ENCODE measurements at regions not wholly inside any gene's neighbourhood (a gene's known extent, or its start where the extent isn't known, plus 50 kb on each side); places are given as distances from the start of the nearest gene placed in this dataset.

DNA sequence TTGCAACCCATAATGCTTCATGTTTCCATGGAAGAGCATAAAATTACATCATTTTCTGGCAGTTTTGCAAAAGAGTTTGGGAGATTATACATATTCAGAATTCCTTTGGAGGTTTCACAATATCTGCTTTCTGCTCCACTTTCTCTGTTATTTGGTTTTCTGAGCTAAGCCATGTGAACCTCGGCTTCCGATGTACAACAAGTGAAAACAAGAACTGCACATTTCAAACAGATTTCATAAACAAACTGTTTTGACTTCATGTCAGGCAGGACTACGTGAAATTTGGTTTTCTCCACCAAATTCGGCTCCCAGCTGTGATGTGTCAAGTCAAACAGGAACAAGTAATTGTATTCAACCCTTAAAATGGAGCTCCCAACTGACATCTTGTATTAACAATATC, 609.8 kb downstream of the IRX1 start:
- TF ChIP-seq, protein P1, sequence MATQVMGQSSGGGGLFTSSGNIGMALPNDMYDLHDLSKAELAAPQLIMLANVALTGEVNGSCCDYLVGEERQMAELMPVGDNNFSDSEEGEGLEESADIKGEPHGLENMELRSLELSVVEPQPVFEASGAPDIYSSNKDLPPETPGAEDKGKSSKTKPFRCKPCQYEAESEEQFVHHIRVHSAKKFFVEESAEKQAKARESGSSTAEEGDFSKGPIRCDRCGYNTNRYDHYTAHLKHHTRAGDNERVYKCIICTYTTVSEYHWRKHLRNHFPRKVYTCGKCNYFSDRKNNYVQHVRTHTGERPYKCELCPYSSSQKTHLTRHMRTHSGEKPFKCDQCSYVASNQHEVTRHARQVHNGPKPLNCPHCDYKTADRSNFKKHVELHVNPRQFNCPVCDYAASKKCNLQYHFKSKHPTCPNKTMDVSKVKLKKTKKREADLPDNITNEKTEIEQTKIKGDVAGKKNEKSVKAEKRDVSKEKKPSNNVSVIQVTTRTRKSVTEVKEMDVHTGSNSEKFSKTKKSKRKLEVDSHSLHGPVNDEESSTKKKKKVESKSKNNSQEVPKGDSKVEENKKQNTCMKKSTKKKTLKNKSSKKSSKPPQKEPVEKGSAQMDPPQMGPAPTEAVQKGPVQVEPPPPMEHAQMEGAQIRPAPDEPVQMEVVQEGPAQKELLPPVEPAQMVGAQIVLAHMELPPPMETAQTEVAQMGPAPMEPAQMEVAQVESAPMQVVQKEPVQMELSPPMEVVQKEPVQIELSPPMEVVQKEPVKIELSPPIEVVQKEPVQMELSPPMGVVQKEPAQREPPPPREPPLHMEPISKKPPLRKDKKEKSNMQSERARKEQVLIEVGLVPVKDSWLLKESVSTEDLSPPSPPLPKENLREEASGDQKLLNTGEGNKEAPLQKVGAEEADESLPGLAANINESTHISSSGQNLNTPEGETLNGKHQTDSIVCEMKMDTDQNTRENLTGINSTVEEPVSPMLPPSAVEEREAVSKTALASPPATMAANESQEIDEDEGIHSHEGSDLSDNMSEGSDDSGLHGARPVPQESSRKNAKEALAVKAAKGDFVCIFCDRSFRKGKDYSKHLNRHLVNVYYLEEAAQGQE (IDR thresholded peaks at IDR 0.05; ENCODE audit: low read depth) = no peak
- TF ChIP-seq RAD21 (IDR thresholded peaks at IDR 0.05; ENCODE audit: low read depth) (no peak), CREB1 (IDR thresholded peaks at IDR 0.05; ENCODE audit: low read depth) (no peak), YY1 (IDR thresholded peaks at IDR 0.05; ENCODE audit: low read depth) (no peak), ZBTB7A (IDR thresholded peaks at IDR 0.05; ENCODE audit: low read depth) (no peak), TAF1 (IDR thresholded peaks at IDR 0.05; ENCODE audit: low read depth) (no peak), TEAD4 (IDR thresholded peaks at IDR 0.05) (no peak), NFIC (IDR thresholded peaks at IDR 0.05) (no peak), TCF12 (IDR thresholded peaks at IDR 0.05; ENCODE audit: low read depth) (no peak), FOXM1 (IDR thresholded peaks at IDR 0.05; ENCODE audit: borderline replicate concordance, low read depth) (no peak), CEBPB (IDR thresholded peaks at IDR 0.05) (no peak), EGR1 (IDR thresholded peaks at IDR 0.05) (no peak), EP300 (IDR thresholded peaks at IDR 0.05; ENCODE audit: borderline replicate concordance) (no peak)
- TF ChIP-seq, protein P2, sequence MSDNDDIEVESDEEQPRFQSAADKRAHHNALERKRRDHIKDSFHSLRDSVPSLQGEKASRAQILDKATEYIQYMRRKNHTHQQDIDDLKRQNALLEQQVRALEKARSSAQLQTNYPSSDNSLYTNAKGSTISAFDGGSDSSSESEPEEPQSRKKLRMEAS (IDR thresholded peaks at IDR 0.05) = no peak
- TF ChIP-seq, protein P3, sequence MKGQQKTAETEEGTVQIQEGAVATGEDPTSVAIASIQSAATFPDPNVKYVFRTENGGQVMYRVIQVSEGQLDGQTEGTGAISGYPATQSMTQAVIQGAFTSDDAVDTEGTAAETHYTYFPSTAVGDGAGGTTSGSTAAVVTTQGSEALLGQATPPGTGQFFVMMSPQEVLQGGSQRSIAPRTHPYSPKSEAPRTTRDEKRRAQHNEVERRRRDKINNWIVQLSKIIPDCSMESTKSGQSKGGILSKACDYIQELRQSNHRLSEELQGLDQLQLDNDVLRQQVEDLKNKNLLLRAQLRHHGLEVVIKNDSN (IDR thresholded peaks at IDR 0.05) = no peak

DNA sequence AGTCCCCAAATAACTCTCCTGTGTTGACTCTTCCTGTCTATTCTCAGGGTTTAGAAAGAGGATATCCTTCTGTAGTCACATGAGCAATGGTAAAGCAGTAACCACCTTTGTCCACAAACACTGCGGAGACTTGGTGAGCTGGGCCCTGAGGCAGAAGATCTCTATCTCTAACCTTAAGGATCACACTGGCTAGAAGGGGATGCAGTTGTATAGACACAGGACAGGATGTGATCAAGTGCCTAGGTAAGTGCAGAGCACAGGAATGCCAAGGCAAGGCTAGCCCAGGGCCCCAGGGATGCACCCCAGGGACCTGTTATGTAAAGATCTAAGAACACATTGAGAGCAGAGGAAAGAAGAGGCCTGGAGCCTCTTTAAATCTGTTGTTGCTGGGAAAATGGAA, 610.5 kb downstream of the IRX1 start:
- TF ChIP-seq FOXM1 (IDR thresholded peaks at IDR 0.05; ENCODE audit: borderline replicate concordance, low read depth) (no peak), CEBPB (IDR thresholded peaks at IDR 0.05) (no peak), CREB1 (IDR thresholded peaks at IDR 0.05; ENCODE audit: low read depth) (no peak), EP300 (IDR thresholded peaks at IDR 0.05; ENCODE audit: borderline replicate concordance) (no peak), TCF12 (IDR thresholded peaks at IDR 0.05; ENCODE audit: low read depth) (no peak), ZBTB7A (IDR thresholded peaks at IDR 0.05; ENCODE audit: low read depth) (no peak), TEAD4 (IDR thresholded peaks at IDR 0.05) (no peak), EGR1 (IDR thresholded peaks at IDR 0.05) (no peak), RAD21 (IDR thresholded peaks at IDR 0.05; ENCODE audit: low read depth) (no peak), NFIC (IDR thresholded peaks at IDR 0.05) (no peak), TAF1 (IDR thresholded peaks at IDR 0.05; ENCODE audit: low read depth) (no peak), YY1 (IDR thresholded peaks at IDR 0.05; ENCODE audit: low read depth) (no peak)
- TF ChIP-seq, protein P1 (IDR thresholded peaks at IDR 0.05; ENCODE audit: low read depth) = no peak
- TF ChIP-seq, protein P3 (IDR thresholded peaks at IDR 0.05) = no peak
- TF ChIP-seq, protein P2 (IDR thresholded peaks at IDR 0.05) = no peak

DNA sequence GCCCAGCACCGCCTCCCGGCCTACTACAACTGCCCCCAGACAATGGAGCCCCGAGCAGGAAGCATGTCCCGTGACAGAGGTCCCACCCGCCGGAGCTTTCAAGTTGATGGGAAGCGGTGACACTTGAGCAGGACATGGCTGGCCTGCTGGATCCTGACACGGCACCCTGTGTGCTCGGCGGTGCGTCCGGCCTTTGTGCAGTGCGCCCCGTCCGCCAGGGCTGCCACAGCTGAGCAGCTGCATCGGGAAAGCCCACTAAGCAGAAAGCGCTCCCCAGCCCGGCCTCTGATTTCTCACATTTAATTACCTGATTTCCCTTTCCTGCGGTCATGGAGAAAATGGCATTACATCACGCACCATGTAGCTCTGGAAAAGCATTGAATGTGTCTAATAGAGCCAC, 611.9 kb downstream of the IRX1 start:
- TF ChIP-seq NFIC (IDR thresholded peaks at IDR 0.05) (no peak), EGR1 (IDR thresholded peaks at IDR 0.05) (no peak), RAD21 (IDR thresholded peaks at IDR 0.05; ENCODE audit: low read depth) (no peak), TEAD4 (IDR thresholded peaks at IDR 0.05) (no peak)

DNA sequence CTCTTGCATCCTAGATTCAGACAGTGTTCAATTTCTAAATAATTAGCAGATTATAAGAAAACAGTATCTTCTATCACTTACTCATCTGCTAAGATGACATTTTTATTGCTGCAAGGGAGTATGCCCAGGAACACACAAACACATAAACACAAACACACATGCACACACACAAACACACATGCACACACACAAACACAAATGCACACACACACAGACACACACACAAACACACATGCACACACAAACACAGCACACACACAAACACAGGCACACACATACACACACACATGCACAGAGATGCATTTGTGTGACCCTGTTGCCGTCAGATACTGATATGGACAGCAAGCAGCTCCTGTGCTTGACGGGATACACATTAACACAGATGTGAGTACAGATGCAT, 612.9 kb downstream of the IRX1 start:
- TF ChIP-seq TCF12 (IDR thresholded peaks at IDR 0.05; ENCODE audit: low read depth) = no peak
- no peak for TF ChIP-seq CREB1 (IDR thresholded peaks at IDR 0.05; ENCODE audit: low read depth)
- TF ChIP-seq, protein P3 (IDR thresholded peaks at IDR 0.05) = no peak
- TF ChIP-seq NFIC (IDR thresholded peaks at IDR 0.05) = no peak
- no peak for TF ChIP-seq FOXM1 (IDR thresholded peaks at IDR 0.05; ENCODE audit: borderline replicate concordance, low read depth)
- TF ChIP-seq RAD21 (IDR thresholded peaks at IDR 0.05; ENCODE audit: low read depth) = no peak
- TF ChIP-seq TAF1 (IDR thresholded peaks at IDR 0.05; ENCODE audit: low read depth) = no peak
- TF ChIP-seq TEAD4 (IDR thresholded peaks at IDR 0.05) = no peak
- TF ChIP-seq, protein P1 (IDR thresholded peaks at IDR 0.05; ENCODE audit: low read depth) = no peak
- TF ChIP-seq EP300 (IDR thresholded peaks at IDR 0.05; ENCODE audit: borderline replicate concordance) = no peak
- TF ChIP-seq YY1 (IDR thresholded peaks at IDR 0.05; ENCODE audit: low read depth) = no peak
- no peak for TF ChIP-seq EGR1 (IDR thresholded peaks at IDR 0.05)
- TF ChIP-seq ZBTB7A (IDR thresholded peaks at IDR 0.05; ENCODE audit: low read depth) = no peak
- TF ChIP-seq, protein P2 (IDR thresholded peaks at IDR 0.05) = no peak
- no peak for TF ChIP-seq CEBPB (IDR thresholded peaks at IDR 0.05)

All from Ishikawa (cell line).